Heart right ventricle (tissue), 16 donors: ENCODE measurements at regions not wholly inside any gene's neighbourhood (a gene's known extent, or its start where the extent isn't known, plus 50 kb on each side); places are given as distances from the start of the nearest gene placed in this dataset.
"Not testable (repeated sequence)": the region's sequence is repeated elsewhere in the genome, so short reads cannot be mapped to it uniquely, and the experiment has no call there.

Experiments used
- ATAC-seq, 8 donors: fragments of 200-7000 bp; cut with Tn5 transposase; one replicate each; pipeline ENCODE4 v1.9.1; 2020; ENCODE audit warnings: mild to moderate bottlenecking in 8 of 8, moderate library complexity in 8 of 8, moderate number of reproducible peaks in 1 of 8
- DNase-seq, 2 donors: peaks; one replicate each; pipeline ENCODE4 v3.0.0-alpha.2; 2020
- H3K27ac ChIP-seq, 10 donors: fragments of 200-600 bp; sonication (generic) in 2 of 10; one replicate each; pipeline versions ENCODE4 v1.5.0 to v1.8.0; 2020 to 2022; ENCODE audit warnings: mild to moderate bottlenecking in 3 of 10
- H3K27me3 ChIP-seq, 7 donors: fragments of 200-600 bp; one replicate each; pipeline ENCODE4 v1.8.0; 2021 to 2022; ENCODE audit warnings: mild to moderate bottlenecking in 2 of 7
- H3K36me3 ChIP-seq, 9 donors: fragments of 200-600 bp; sonication (generic) in 1 of 9; one replicate each; pipeline versions ENCODE4 v1.5.0 to v1.8.0; 2020 to 2022; ENCODE audit warnings: mild to moderate bottlenecking in 2 of 9
- H3K4me1 ChIP-seq, 9 donors: fragments of 200-600 bp; sonication (generic) in 1 of 9; one replicate each; pipeline versions ENCODE4 v1.5.0 to v1.8.0; 2020 to 2022; ENCODE audit warnings: mild to moderate bottlenecking in 4 of 9
- H3K4me3 ChIP-seq, 10 donors: fragments of 200-600 bp; sonication (generic) in 2 of 10; one replicate each; pipeline versions ENCODE4 v1.5.0 to v1.8.0; 2020 to 2022; ENCODE audit warnings: mild to moderate bottlenecking in 7 of 10, moderate library complexity in 2 of 10
- H3K9me3 ChIP-seq, 11 donors: fragments of 200-600 bp in 10 of 11; sonication (generic) in 2 of 11; one replicate each; pipeline versions ENCODE4 v1.5.0 to v1.8.0; 2013 to 2022; ENCODE audit warnings: mild to moderate bottlenecking in 2 of 11, control low read depth in 1 of 11, moderate library complexity in 1 of 11
- WGBS, 2 donors: extraction: QIAGEN DNeasy Blood & Tissue Kit; methylation state at CpG; one replicate each; pipeline ENCODE4 v1.1.7; 2013; ENCODE audit warnings: inconsistent platforms in 1 of 2; 5-methylcytosine and 5-hydroxymethylcytosine counted together
- intact Hi-C, 10 donors: fragments of 100-400 bp; cut with DNase I; formaldehyde crosslinking; loops; one replicate each; pipeline versions ENCODE4 v1.11.1 to v1.14.2; 2022
- TF ChIP-seq, protein P1 (sequence below), 9 donors: fragments of 200-600 bp; sonication (generic) in 2 of 9; IDR thresholded peaks; one replicate each; pipeline versions ENCODE4 v1.5.0 to v1.8.0; 2021 to 2022; ENCODE audit warnings: antibody characterized with exemption in 9 of 9, mild to moderate bottlenecking in 5 of 9, moderate library complexity in 1 of 9
- donor health status: Arrhythmogenic right ventricular cardiomyopathy.
- donor health status: ischemic (EF 13 %, LVEDD 7.1; RV severe dilation, severe dysfunction).
- donor health status: healthy with polysubstance abuse.
- donor health status: DM: no; HTN: yes; CAD: no.
- donor health status: DM: no; HTN: no; CAD: no.
- donor health status: ischemic (EF 25% LVEDD 6.9; RV normal size, moderate dysfunction).
- donor health status: ischemic (EF 25% LVEDD 5.7; RV mildly dilated, moderate dysfunction).
- donor health status: healthy.
- donor health status: DM: yes; HTN: yes; CAD: no.
- donor health status: Ischemic cardiomyopathy.
- donor health status: ischemic (EF 35%, LVEDD 5.7; RV mildly dilated, moderate dysfunction).
- donor health status: nonischemic (EF 11% LVEDD 7.7; RV severe dilation, severe dysfunction).
- donor health status: DM: yes; HTN: yes; CAD: no.
- donor health status: PGD.
- donor health status: ischemic (EF 29% LVEDD 5.4; RV normal size, mild dysfunction).
- donor health status: nonischemic (EF 23%, LVEDD 6.1; RV moderate dilation, normal function).

DNA sequence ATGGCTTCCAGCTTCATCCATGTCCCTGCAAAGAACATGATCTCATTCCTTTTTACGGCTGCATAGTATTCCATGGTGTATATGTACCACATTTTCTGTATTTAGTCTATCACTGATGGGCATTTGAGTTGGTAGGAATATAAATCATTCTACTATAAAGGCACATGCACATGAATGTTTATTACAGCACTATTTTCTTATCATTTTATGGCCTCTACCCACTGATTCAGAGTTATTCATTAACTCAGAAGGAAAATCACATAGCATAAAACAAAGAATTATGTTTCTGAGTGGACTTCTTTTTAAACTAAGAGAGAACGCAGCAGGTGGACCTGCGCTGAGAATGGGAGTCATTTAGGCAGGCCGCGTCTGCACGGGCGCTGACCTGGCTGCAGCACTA, 619.6 kb downstream of the FBXO15 start:
- intact Hi-C loops = no loop called here
- H3K4me3 ChIP-seq = no peak overlapping the region
- no peak overlapping the region for H3K27ac ChIP-seq
- TF ChIP-seq, protein P1, sequence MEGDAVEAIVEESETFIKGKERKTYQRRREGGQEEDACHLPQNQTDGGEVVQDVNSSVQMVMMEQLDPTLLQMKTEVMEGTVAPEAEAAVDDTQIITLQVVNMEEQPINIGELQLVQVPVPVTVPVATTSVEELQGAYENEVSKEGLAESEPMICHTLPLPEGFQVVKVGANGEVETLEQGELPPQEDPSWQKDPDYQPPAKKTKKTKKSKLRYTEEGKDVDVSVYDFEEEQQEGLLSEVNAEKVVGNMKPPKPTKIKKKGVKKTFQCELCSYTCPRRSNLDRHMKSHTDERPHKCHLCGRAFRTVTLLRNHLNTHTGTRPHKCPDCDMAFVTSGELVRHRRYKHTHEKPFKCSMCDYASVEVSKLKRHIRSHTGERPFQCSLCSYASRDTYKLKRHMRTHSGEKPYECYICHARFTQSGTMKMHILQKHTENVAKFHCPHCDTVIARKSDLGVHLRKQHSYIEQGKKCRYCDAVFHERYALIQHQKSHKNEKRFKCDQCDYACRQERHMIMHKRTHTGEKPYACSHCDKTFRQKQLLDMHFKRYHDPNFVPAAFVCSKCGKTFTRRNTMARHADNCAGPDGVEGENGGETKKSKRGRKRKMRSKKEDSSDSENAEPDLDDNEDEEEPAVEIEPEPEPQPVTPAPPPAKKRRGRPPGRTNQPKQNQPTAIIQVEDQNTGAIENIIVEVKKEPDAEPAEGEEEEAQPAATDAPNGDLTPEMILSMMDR (IDR thresholded peaks at IDR 0.05) = no peak
- DNase-seq (no peak), ATAC-seq (no peak)
- H3K4me1 ChIP-seq = no peaks in the 10 kb centered on the region
- H3K27me3 ChIP-seq = no peaks in the 10 kb centered on the region
- WGBS, 2 donors = 90 to 96% methylated on average over 7 of the region's 7 CpGs
- peaks cover 0 to 3% (median 0%) of the 10 kb centered on the region in 11 donors for H3K9me3 ChIP-seq
- no peaks in the 10 kb centered on the region for H3K36me3 ChIP-seq

- DNase-seq (no peak), ATAC-seq (no peak)
- Histone ChIP-seq H3K9me3 (peaks cover 0 to 2% (median 0%) of the 10 kb centered on the region in 11 donors), H3K36me3 (no peaks in the 10 kb centered on the region), H3K27me3 (no peaks in the 10 kb centered on the region), H3K4me1 (no peaks in the 10 kb centered on the region), H3K4me3 (no peak overlapping the region), H3K27ac (no peak overlapping the region)
- WGBS, 2 donors = 65% methylated on average over 5 of the region's 5 CpGs
- intact Hi-C loops = no loop called here
- TF ChIP-seq, protein P1 (IDR thresholded peaks at IDR 0.05) = peak in 1 of 9 donors; percentile 16
These were observed 627.4 kb downstream of the FBXO15 start for GRCh38 chr18:73520229-73520628.

DNA sequence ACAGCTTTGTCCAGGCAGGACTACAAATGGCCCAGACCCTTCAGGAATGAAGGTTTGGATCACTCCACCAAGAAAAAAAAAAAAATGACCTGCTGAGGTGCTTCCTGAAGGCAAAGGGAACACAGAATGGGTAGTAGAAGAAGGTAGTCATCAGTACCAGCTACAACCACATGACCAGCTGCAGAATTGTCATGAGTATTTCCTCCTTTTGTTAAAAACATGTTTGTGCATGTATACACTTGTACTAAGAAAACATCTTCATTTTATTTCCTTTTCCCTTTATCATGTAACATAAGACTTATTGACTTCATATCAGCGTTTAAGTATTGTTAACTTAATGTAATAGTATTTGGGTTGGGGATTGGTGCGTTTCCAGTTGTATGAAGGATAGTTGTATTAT, 631.6 kb downstream of the FBXO15 start:
- H3K27ac ChIP-seq, intact Hi-C loops, ATAC-seq, H3K9me3 ChIP-seq, H3K36me3 ChIP-seq, H3K4me3 ChIP-seq, H3K4me1 ChIP-seq, DNase-seq, H3K27me3 ChIP-seq: not testable (repeated sequence)
- 92 to 93% methylated on average over 2 of the region's 2 CpGs for WGBS, 2 donors

DNA sequence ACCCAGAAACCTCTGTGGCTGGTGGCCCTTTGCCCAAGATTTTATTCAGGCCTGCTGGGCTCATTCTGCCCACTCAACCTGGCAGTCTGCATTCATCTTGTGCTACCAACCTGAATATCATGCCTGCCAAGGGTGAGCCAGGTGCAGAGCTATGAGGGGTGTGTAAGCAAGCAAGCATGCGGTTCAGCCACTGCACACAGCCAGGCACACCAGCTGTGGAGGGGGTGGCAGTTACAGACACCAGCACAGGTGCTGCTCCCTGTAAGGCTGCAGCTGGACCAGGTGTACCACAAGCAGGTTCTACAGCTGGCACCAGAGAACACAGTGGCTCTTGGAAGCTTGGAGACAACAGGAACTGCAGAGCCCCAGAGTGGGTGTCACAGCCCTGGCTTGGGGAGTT, 633.2 kb downstream of the FBXO15 start:
- no peak for DNase-seq
- H3K27ac ChIP-seq = no peak overlapping the region
- no peaks in the 10 kb centered on the region for H3K4me1 ChIP-seq
- TF ChIP-seq, protein P1 (IDR thresholded peaks at IDR 0.05) = no peak
- no peak for ATAC-seq
- no peaks in the 10 kb centered on the region for H3K36me3 ChIP-seq
- H3K27me3 ChIP-seq = no peaks in the 10 kb centered on the region
- WGBS, 2 donors = 95 to 96% methylated on average over 1 of the region's 1 CpG
- H3K9me3 ChIP-seq = peaks cover 0 to 2% (median 0%) of the 10 kb centered on the region in 11 donors
- H3K4me3 ChIP-seq = no peak overlapping the region
- intact Hi-C loops = no loop called here

DNA sequence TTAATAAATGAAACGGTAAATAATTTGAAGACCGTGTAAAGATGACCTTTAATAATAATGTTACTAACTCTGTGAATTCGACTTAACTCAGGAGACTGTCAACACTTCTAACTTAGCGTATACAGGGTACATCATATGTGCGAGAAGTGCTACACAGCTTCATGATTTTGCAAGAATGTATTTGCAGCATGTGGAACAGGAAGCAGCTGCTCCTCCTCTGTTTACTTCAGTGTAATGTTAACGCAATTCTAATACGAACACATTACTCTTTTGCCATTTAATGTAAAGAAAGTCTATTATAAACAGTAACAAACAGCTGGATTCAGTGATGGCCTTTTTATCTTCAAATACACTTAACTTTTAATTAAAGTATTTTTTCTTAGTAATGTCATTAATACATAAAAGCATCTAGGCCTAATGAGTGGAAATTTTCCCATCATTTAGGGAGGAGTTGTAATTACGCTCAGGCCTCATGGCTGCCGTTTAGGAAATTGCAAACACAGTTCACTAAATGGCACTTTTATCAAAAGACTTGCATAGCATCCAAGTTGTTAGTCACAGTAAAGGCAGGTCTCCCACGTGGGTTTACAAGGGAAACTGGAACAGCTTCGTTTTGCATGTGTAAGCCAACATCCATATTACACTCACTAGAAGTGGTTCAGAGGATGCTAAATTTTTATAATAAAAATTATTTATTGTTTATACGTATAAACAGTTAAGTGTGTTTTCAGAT, 635.7 kb downstream of the FBXO15 start:
- TF ChIP-seq, protein P1 (IDR thresholded peaks at IDR 0.05) = no peak
- WGBS, 2 donors = 57 to 66% methylated on average over 12 of the region's 12 CpGs
- no peaks in the 10 kb centered on the region for H3K36me3 ChIP-seq

More for the DNA sequence above, 635.7 kb downstream of the FBXO15 start:
- peaks cover 0 to 2% (median 0%) of the 10 kb centered on the region in 11 donors for H3K9me3 ChIP-seq
- DNase-seq = no peak
- no peak overlapping the region for H3K27ac ChIP-seq
- no peaks in the 10 kb centered on the region for H3K4me1 ChIP-seq
- H3K4me3 ChIP-seq = no peak overlapping the region
- no peak for ATAC-seq
- H3K27me3 ChIP-seq = no peaks in the 10 kb centered on the region
- intact Hi-C loops = no loop called here
